ENCODE measurements at regions not wholly inside any gene's neighbourhood (a gene's known extent, or its start where the extent isn't known, plus 50 kb on each side); places are given as distances from the start of the nearest gene placed in this dataset.

DNA sequence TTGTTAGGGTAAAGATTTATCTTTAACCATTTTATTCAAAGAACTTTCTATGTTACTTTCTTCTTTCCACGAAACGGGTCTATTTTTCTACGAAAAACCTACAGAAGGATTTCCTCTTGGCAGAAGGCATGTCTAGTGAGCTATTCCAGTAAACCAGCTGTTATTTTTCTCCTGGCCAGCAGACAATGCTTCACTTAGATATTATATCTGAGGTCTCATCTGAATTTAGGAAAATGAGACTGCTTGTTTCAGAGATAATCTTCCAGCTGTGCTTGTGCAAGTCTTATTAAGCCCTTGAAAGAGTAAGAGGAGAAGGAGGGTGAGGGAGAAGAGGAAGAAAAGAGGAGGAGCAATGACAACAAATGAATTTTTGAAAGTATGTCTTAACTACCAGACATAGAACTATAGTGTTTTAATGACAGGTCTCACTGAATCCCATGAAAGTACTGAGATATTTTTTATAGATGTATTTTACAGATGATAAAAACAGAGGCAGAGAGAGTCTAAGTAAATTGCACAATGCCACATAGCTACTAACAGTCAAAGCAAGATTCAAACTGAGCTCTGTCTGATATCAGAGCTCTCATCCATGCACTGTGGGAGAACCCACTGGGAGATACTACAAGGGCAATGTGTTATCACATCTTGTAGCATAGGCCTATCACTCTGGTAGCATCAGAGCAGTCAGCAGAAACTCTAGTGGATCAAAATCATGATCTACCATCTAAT lies 54.6 kb upstream of the SAMSN1 start:
- no peak for TF ChIP-seq CTCF (IDR thresholded peaks at IDR 0.05; ENCODE audit: low read depth, low read length)
- no peak for TF ChIP-seq EZH2phosphoT487 (IDR thresholded peaks at IDR 0.05; ENCODE audit: low read depth)
- no peak overlapping the region for H2AFZ ChIP-seq (ENCODE audit: low read depth, low read length)
- H3K9me3 ChIP-seq (ENCODE audit: insufficient read depth, low read length), result 0 out of 2 replicates have a peak, but pooled peaks cover 8% of the 10 kb centered on the region
- no peaks in the 10 kb centered on the region for H3K79me2 ChIP-seq (ENCODE audit: low read length)
- H3K4me1 ChIP-seq (ENCODE audit: low read length), result peaks cover 10% of the 10 kb centered on the region
- H3K4me3 ChIP-seq (ENCODE audit: low read length), result no peak overlapping the region
- no peak overlapping the region for H3K4me2 ChIP-seq (ENCODE audit: low read length)
- H4K20me1 ChIP-seq (ENCODE audit: insufficient read depth, low read length), result no peaks in the 10 kb centered on the region
- H3K36me3 ChIP-seq (replicated peaks; ENCODE audit: low read depth, low read length), result no peaks in the 10 kb centered on the region
- no peak overlapping the region for H3K27ac ChIP-seq (ENCODE audit: low read length)
- H3K27me3 ChIP-seq (ENCODE audit: low read depth, low read length), result no peaks in the 10 kb centered on the region
- no peak overlapping the region for H3K9ac ChIP-seq (ENCODE audit: low read length)

DNA sequence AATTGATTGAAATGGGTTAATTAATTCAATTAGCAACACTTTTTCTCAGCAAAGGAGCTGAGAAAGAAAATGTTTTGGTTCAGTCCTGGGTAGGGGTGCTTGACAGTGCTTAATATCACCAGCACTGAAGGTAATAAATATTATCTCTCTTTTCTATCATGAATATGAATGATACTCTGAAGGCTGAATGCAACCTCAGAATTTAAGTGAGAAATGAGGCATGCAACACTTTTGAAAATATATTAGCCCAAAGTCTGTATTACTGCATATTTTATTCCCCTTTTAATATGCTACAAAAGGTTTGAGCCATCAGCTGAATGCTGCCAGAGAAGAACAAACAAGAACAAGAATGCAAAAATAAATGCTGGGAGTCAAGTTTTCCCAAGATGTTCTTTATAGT lies 52.0 kb upstream of the SAMSN1 start:
- Histone ChIP-seq H3K9me3 (ENCODE audit: insufficient read depth, low read length) (0 out of 2 replicates have a peak, but pooled peaks cover 8% of the 10 kb centered on the region), H3K79me2 (ENCODE audit: low read length) (no peaks in the 10 kb centered on the region), H3K4me2 (ENCODE audit: low read length) (no peak overlapping the region), H3K9ac (ENCODE audit: low read length) (no peak overlapping the region), H3K4me3 (ENCODE audit: low read length) (no peak overlapping the region), H3K4me1 (ENCODE audit: low read length) (peaks cover 9% of the 10 kb centered on the region), H2AFZ (ENCODE audit: low read depth, low read length) (no peak overlapping the region), H3K27ac (ENCODE audit: low read length) (no peak overlapping the region), H3K36me3 (replicated peaks; ENCODE audit: low read depth, low read length) (no peaks in the 10 kb centered on the region), H4K20me1 (ENCODE audit: insufficient read depth, low read length) (no peaks in the 10 kb centered on the region), H3K27me3 (ENCODE audit: low read depth, low read length) (no peaks in the 10 kb centered on the region)
- no peak for TF ChIP-seq CTCF (IDR thresholded peaks at IDR 0.05; ENCODE audit: low read depth, low read length)
- TF ChIP-seq EZH2phosphoT487 (IDR thresholded peaks at IDR 0.05; ENCODE audit: low read depth), result no peak

Measured in OCI-LY3 (cell line).